ENCODE measurements at regions not wholly inside any gene's neighbourhood (a gene's known extent, or its start where the extent isn't known, plus 50 kb on each side); places are given as distances from the start of the nearest gene placed in this dataset.

DNA sequence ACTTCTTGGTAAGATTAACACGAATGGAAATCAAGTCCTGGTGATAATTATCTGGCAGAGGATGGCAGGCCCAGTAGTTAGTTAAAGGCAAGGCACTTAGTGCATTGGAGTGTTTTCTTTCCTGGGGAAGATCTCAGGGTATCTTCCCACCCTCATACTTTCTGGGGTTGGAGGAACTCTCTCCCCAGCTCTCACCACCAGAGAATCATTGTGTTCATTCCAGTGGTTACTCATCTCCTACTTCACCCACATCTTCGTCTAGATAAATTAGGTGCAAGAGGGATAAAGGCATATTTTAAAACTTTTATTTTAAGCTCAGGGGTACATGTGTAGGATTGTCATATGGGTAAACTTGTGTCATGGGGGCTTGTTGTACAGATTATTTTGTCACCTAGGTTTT, 67.5 kb upstream of the SH3RF1 start:
- H2BK120ac ChIP-seq (ENCODE audit: low read depth, low read length): no peak overlapping the region
- H3K4me3 ChIP-seq (ENCODE audit: insufficient read depth in 1 of 2, low read depth in 1 of 2, low read length in 2 of 2): no peak overlapping the region
- H2AK5ac ChIP-seq (ENCODE audit: low read length, severe bottlenecking): peak overlapping the region; percentile 74
- H3K18ac ChIP-seq (ENCODE audit: low read depth in 1 of 2, low read length in 2 of 2): no peak overlapping the region
- no peaks in the 10 kb centered on the region for H3K9me3 ChIP-seq (ENCODE audit: control insufficient read depth, low read length)
- no peak overlapping the region for H2AFZ ChIP-seq (ENCODE audit: low read depth, low read length)
- H3K9ac ChIP-seq (ENCODE audit: low read length): peak overlapping the region; percentile 38
- H3K79me1 ChIP-seq (replicated peaks; ENCODE audit: low read length, poor library complexity, severe bottlenecking): no peaks in the 10 kb centered on the region
- no peak overlapping the region for H3K14ac ChIP-seq (ENCODE audit: low read length in 2 of 2)
- no peak overlapping the region for H2BK12ac ChIP-seq (ENCODE audit: low read length in 2 of 2)
- no peaks in the 10 kb centered on the region for H3K27me3 ChIP-seq (ENCODE audit: control insufficient read depth in 1 of 2, insufficient read depth in 1 of 2, low read length in 2 of 2)
- no peak overlapping the region for H2BK5ac ChIP-seq (ENCODE audit: low read depth, low read length, poor library complexity, severe bottlenecking)
- H3K27ac ChIP-seq (ENCODE audit: low read length, poor library complexity, severe bottlenecking): peak overlapping the region; percentile 64
- H3K23ac ChIP-seq (ENCODE audit: low read length in 2 of 2): no peak overlapping the region
- H4K91ac ChIP-seq (ENCODE audit: low read length): no peak overlapping the region
- H3K4me1 ChIP-seq (ENCODE audit: control insufficient read depth, insufficient read depth, low read depth, low read length): peaks cover 3% of the 10 kb centered on the region
- H4K8ac ChIP-seq (ENCODE audit: low read length): no peak overlapping the region
- WGBS: 36% methylated on average over 1 of the region's 2 CpGs
- no peak overlapping the region for H2BK15ac ChIP-seq (ENCODE audit: low read depth, poor library complexity, severe bottlenecking)
- no peak overlapping the region for H3K4me2 ChIP-seq (ENCODE audit: low read length, poor library complexity, severe bottlenecking)
- H3K4ac ChIP-seq (ENCODE audit: low read depth in 1 of 2, low read length in 2 of 2): no peak overlapping the region
- no peaks in the 10 kb centered on the region for H3K36me3 ChIP-seq (ENCODE audit: control insufficient read depth in 1 of 2, insufficient read depth in 2 of 2, low read depth in 1 of 2, low read length in 2 of 2)
- DNase-seq: no peak

DNA sequence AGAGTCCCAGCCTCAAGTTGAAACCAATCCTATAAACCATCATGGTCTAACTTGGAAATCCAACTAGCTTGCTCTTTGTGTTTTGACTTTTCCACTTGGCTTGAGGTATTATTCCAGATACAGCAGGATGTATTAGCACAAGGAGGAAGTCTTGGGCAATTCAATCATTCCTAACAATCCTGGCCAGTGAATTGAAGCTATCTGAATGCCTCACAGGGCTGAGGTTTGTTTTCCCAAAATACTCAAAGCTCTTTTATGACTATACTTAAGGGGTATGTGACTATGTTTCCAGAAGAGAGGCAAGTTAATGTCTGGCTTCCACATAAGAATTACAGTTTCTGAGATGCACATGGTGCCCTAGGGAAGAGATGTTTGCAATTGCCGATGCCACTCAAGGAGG, 66.8 kb upstream of the SH3RF1 start:
- H2BK15ac ChIP-seq (ENCODE audit: low read depth, poor library complexity, severe bottlenecking): no peak overlapping the region
- H3K23ac ChIP-seq (ENCODE audit: low read length in 2 of 2): no peak overlapping the region
- no peaks in the 10 kb centered on the region for H3K27me3 ChIP-seq (ENCODE audit: control insufficient read depth in 1 of 2, insufficient read depth in 1 of 2, low read length in 2 of 2)
- H3K9me3 ChIP-seq (ENCODE audit: control insufficient read depth, low read length): no peaks in the 10 kb centered on the region
- H2BK5ac ChIP-seq (ENCODE audit: low read depth, low read length, poor library complexity, severe bottlenecking): no peak overlapping the region
- peak overlapping the region; percentile 64 for H3K27ac ChIP-seq (ENCODE audit: low read length, poor library complexity, severe bottlenecking)
- no peak overlapping the region for H3K4ac ChIP-seq (ENCODE audit: low read depth in 1 of 2, low read length in 2 of 2)
- no peak overlapping the region for H2AFZ ChIP-seq (ENCODE audit: low read depth, low read length)
- peaks cover 3% of the 10 kb centered on the region for H3K4me1 ChIP-seq (ENCODE audit: control insufficient read depth, insufficient read depth, low read depth, low read length)
- H3K36me3 ChIP-seq (ENCODE audit: control insufficient read depth in 1 of 2, insufficient read depth in 2 of 2, low read depth in 1 of 2, low read length in 2 of 2): no peaks in the 10 kb centered on the region
- H3K18ac ChIP-seq (ENCODE audit: low read depth in 1 of 2, low read length in 2 of 2): no peak overlapping the region
- H3K14ac ChIP-seq (ENCODE audit: low read length in 2 of 2): no peak overlapping the region
- no peak overlapping the region for H4K91ac ChIP-seq (ENCODE audit: low read length)
- peak overlapping the region; percentile 38 for H3K9ac ChIP-seq (ENCODE audit: low read length)
- peak; percentile 60 for DNase-seq
- no peak overlapping the region for H2BK12ac ChIP-seq (ENCODE audit: low read length in 2 of 2)
- H4K8ac ChIP-seq (ENCODE audit: low read length): no peak overlapping the region
- WGBS: 98% methylated on average over 1 of the region's 1 CpG
- no peak overlapping the region for H2BK120ac ChIP-seq (ENCODE audit: low read depth, low read length)
- no peak overlapping the region for H3K4me3 ChIP-seq (ENCODE audit: insufficient read depth in 1 of 2, low read depth in 1 of 2, low read length in 2 of 2)
- no peak overlapping the region for H2AK5ac ChIP-seq (ENCODE audit: low read length, severe bottlenecking)
- H3K4me2 ChIP-seq (ENCODE audit: low read length, poor library complexity, severe bottlenecking): no peak overlapping the region
- H3K79me1 ChIP-seq (replicated peaks; ENCODE audit: low read length, poor library complexity, severe bottlenecking): no peaks in the 10 kb centered on the region

DNA sequence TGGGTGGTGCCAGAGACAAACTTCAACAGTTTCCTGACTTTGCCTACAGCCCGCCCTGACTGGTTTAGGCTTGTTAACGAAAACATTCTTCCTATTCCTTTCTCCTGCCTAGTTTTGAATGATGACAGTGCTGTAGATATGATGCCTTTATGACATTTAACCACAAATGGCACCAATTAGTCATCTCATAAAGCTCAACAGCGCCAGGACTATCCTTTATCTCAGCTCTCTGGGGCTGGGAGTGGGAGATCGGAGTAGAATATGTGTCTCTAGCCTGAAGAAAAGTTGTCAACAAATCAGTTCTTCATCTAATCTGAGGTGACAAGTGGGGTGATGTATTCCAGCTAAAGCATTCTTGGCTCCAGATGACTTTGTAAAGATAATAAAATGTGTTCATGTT, 64.6 kb upstream of the SH3RF1 start:
- peak; percentile 36 for DNase-seq
- WGBS: 48% methylated on average over 2 of the region's 4 CpGs
- Histone ChIP-seq H2BK12ac (ENCODE audit: low read length in 2 of 2) (no peak overlapping the region), H3K23ac (ENCODE audit: low read length in 2 of 2) (peak overlapping the region in 1 of 2 experiments; percentile 67), H3K9me3 (ENCODE audit: control insufficient read depth, low read length) (no peaks in the 10 kb centered on the region), H3K4me1 (ENCODE audit: control insufficient read depth, insufficient read depth, low read depth, low read length) (peaks cover 3% of the 10 kb centered on the region), H3K4me3 (ENCODE audit: insufficient read depth in 1 of 2, low read depth in 1 of 2, low read length in 2 of 2) (no peak overlapping the region), H3K9ac (ENCODE audit: low read length) (no peak overlapping the region), H3K27ac (ENCODE audit: low read length, poor library complexity, severe bottlenecking) (no peak overlapping the region), H4K8ac (ENCODE audit: low read length) (no peak overlapping the region), H2AFZ (ENCODE audit: low read depth, low read length) (no peak overlapping the region), H3K4me2 (ENCODE audit: low read length, poor library complexity, severe bottlenecking) (no peak overlapping the region), H3K4ac (ENCODE audit: low read depth in 1 of 2, low read length in 2 of 2) (no peak overlapping the region), H3K36me3 (ENCODE audit: control insufficient read depth in 1 of 2, insufficient read depth in 2 of 2, low read depth in 1 of 2, low read length in 2 of 2) (no peaks in the 10 kb centered on the region), H3K79me1 (replicated peaks; ENCODE audit: low read length, poor library complexity, severe bottlenecking) (no peaks in the 10 kb centered on the region), H4K91ac (ENCODE audit: low read length) (no peak overlapping the region), H2BK5ac (ENCODE audit: low read depth, low read length, poor library complexity, severe bottlenecking) (no peak overlapping the region), H2BK15ac (ENCODE audit: low read depth, poor library complexity, severe bottlenecking) (no peak overlapping the region), H3K14ac (ENCODE audit: low read length in 2 of 2) (no peak overlapping the region), H2BK120ac (ENCODE audit: low read depth, low read length) (no peak overlapping the region), H3K27me3 (ENCODE audit: control insufficient read depth in 1 of 2, insufficient read depth in 1 of 2, low read length in 2 of 2) (no peaks in the 10 kb centered on the region), H2AK5ac (ENCODE audit: low read length, severe bottlenecking) (no peak overlapping the region), H3K18ac (ENCODE audit: low read depth in 1 of 2, low read length in 2 of 2) (no peak overlapping the region)

DNA sequence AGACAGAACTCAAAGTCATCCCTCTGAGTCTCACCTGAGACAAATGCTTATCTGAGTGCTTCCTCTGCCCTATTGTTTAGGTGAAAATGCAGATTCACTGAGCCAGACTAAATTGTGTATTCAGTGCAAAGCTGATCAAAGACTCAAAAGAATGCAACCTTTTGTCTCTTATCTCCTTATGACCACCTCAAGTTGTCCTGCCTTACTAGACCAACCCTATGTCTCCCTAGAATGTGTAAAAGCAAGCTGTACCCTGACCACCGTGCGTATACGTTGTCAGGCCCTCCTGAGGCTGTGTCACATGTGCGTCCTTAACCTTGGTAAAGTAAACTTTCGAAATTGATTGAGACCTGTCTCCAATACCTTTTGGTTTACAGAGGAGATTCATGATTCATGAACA, 63.6 kb upstream of the SH3RF1 start:
- Histone ChIP-seq H3K4me2 (ENCODE audit: low read length, poor library complexity, severe bottlenecking) (no peak overlapping the region), H3K36me3 (ENCODE audit: control insufficient read depth in 1 of 2, insufficient read depth in 2 of 2, low read depth in 1 of 2, low read length in 2 of 2) (no peaks in the 10 kb centered on the region), H3K4me1 (ENCODE audit: control insufficient read depth, insufficient read depth, low read depth, low read length) (peaks cover 3% of the 10 kb centered on the region), H3K27ac (ENCODE audit: low read length, poor library complexity, severe bottlenecking) (no peak overlapping the region), H3K27me3 (ENCODE audit: control insufficient read depth in 1 of 2, insufficient read depth in 1 of 2, low read length in 2 of 2) (no peaks in the 10 kb centered on the region), H4K8ac (ENCODE audit: low read length) (peak overlapping the region; percentile 13), H2BK5ac (ENCODE audit: low read depth, low read length, poor library complexity, severe bottlenecking) (no peak overlapping the region), H3K18ac (ENCODE audit: low read depth in 1 of 2, low read length in 2 of 2) (no peak overlapping the region), H2AFZ (ENCODE audit: low read depth, low read length) (no peak overlapping the region), H2BK15ac (ENCODE audit: low read depth, poor library complexity, severe bottlenecking) (no peak overlapping the region), H2AK5ac (ENCODE audit: low read length, severe bottlenecking) (no peak overlapping the region), H3K79me1 (replicated peaks; ENCODE audit: low read length, poor library complexity, severe bottlenecking) (no peaks in the 10 kb centered on the region), H3K9ac (ENCODE audit: low read length) (no peak overlapping the region), H3K23ac (ENCODE audit: low read length in 2 of 2) (no peak overlapping the region), H3K4ac (ENCODE audit: low read depth in 1 of 2, low read length in 2 of 2) (no peak overlapping the region), H4K91ac (ENCODE audit: low read length) (no peak overlapping the region), H2BK12ac (ENCODE audit: low read length in 2 of 2) (no peak overlapping the region), H3K14ac (ENCODE audit: low read length in 2 of 2) (no peak overlapping the region), H2BK120ac (ENCODE audit: low read depth, low read length) (no peak overlapping the region), H3K4me3 (ENCODE audit: insufficient read depth in 1 of 2, low read depth in 1 of 2, low read length in 2 of 2) (no peak overlapping the region), H3K9me3 (ENCODE audit: control insufficient read depth, low read length) (no peaks in the 10 kb centered on the region)
- no peak for DNase-seq
- WGBS: 84% methylated on average over 5 of the region's 5 CpGs
